ENCODE measurements at regions not wholly inside any gene's neighbourhood (a gene's known extent, or its start where the extent isn't known, plus 50 kb on each side); places are given as distances from the start of the nearest gene placed in this dataset.

GRCh38 chr12:74481078-74481477, 56.6 kb upstream of the ATXN7L3B start:
- H3K27me3 ChIP-seq (replicated peaks in 1 of 7): no peaks in the 10 kb centered on the region
- 64 to 82% (median 70%) methylated on average over 2 of the region's 2 CpGs for WGBS, 5 donors
- H3K36me3 ChIP-seq: no peaks in the 10 kb centered on the region
- H3K27ac ChIP-seq: no peak overlapping the region
- peaks cover 0 to 3% (median 0%) of the 10 kb centered on the region in 6 donors for H3K4me1 ChIP-seq
- TF ChIP-seq POLR2A (IDR thresholded peaks at IDR 0.05) (no peak), CTCF (IDR thresholded peaks at IDR 0.05 in 8 of 11, conservative IDR thresholded peaks at IDR 0.05 in 3 of 11) (no peak), POLR2AphosphoS5 (IDR thresholded peaks at IDR 0.05) (no peak)
- H3K9me3 ChIP-seq: no peaks in the 10 kb centered on the region
- no peak for DNase-seq
- no peak overlapping the region for H3K4me3 ChIP-seq
- intact Hi-C loops (cut with DNase I; ENCODE audit: low total_unique reads): no loop called here

GRCh38 chr12:74482115-74482514, 55.5 kb upstream of the ATXN7L3B start:
- Histone ChIP-seq H3K4me3 (no peak overlapping the region), H3K36me3 (no peaks in the 10 kb centered on the region), H3K9me3 (no peaks in the 10 kb centered on the region), H3K27me3 (replicated peaks in 1 of 7) (no peaks in the 10 kb centered on the region), H3K4me1 (peaks cover 0 to 3% (median 0%) of the 10 kb centered on the region in 6 donors), H3K27ac (no peak overlapping the region)
- no peak for TF ChIP-seq POLR2A (IDR thresholded peaks at IDR 0.05)
- TF ChIP-seq POLR2AphosphoS5 (IDR thresholded peaks at IDR 0.05): no peak
- no peak for TF ChIP-seq CTCF (IDR thresholded peaks at IDR 0.05 in 8 of 11, conservative IDR thresholded peaks at IDR 0.05 in 3 of 11)
- intact Hi-C loops (cut with DNase I; ENCODE audit: low total_unique reads): no loop called here
- no peak for DNase-seq

GRCh38 chr12:74483057-74483456, 54.6 kb upstream of the ATXN7L3B start:
- Histone ChIP-seq H3K27me3 (replicated peaks in 1 of 7) (no peaks in the 10 kb centered on the region), H3K9me3 (no peaks in the 10 kb centered on the region), H3K4me3 (no peak overlapping the region), H3K4me1 (peaks cover 0 to 3% (median 0%) of the 10 kb centered on the region in 6 donors), H3K27ac (no peak overlapping the region), H3K36me3 (no peaks in the 10 kb centered on the region)
- WGBS, 5 donors: 53 to 58% (median 57%) methylated on average over 3 of the region's 3 CpGs
- TF ChIP-seq CTCF (IDR thresholded peaks at IDR 0.05 in 8 of 11, conservative IDR thresholded peaks at IDR 0.05 in 3 of 11): no peak
- DNase-seq: no peak
- intact Hi-C loops (cut with DNase I; ENCODE audit: low total_unique reads): no loop called here

Small RNA genes lying in the stretch of these regions (small RNA-seq; reads per million reads assigned to genes)
- gene AC090502.2 (0 reads per million in 4 donors), gene RF00096 (0 reads per million in 4 donors), gene RNU6-1012P (0 reads per million in 4 donors)

Data from spleen (tissue), 11 donors.